ENCODE measurements at regions not wholly inside any gene's neighbourhood (a gene's known extent, or its start where the extent isn't known, plus 50 kb on each side); places are given as distances from the start of the nearest gene placed in this dataset.
A peak's percentile ranks its signal among the peaks of the same experiment; 100 is the strongest.

- H3K4me3 Mint-ChIP-seq (ENCODE audit: unreplicated experiment): no peak overlapping the region
- ChIA-PET CTCF (no interaction called here), POLR2A (no interaction called here)
- no peaks in the 10 kb centered on the region for H3K4me1 Mint-ChIP-seq (ENCODE audit: insufficient read depth, unreplicated experiment)
- H3K36me3 Mint-ChIP-seq (ENCODE audit: insufficient read depth, unreplicated experiment): no peaks in the 10 kb centered on the region
- no peak for TF ChIP-seq CTCF (IDR thresholded peaks at IDR 0.05; ENCODE audit: unreplicated experiment)
- peaks cover 6% of the 10 kb centered on the region for H3K9me3 Mint-ChIP-seq (ENCODE audit: unreplicated experiment)
- BruUV-seq (replicated peaks): no TSS peak
- H3K27me3 Mint-ChIP-seq (ENCODE audit: insufficient read depth, unreplicated experiment): peaks cover 52% of the 10 kb centered on the region
- intact Hi-C loops (cut with micrococcal nuclease): no loop called here
- no peak overlapping the region for H3K27ac Mint-ChIP-seq (ENCODE audit: low read depth, unreplicated experiment)
- DNase-seq (ENCODE audit: unreplicated experiment): no peak
Measured at GRCh38 chrX:46340696-46341095, 204.5 kb downstream of the ZNF674 start.

- no peaks in the 10 kb centered on the region for H3K36me3 Mint-ChIP-seq (ENCODE audit: insufficient read depth, unreplicated experiment)
- H3K4me3 Mint-ChIP-seq (ENCODE audit: unreplicated experiment): no peak overlapping the region
- ChIA-PET CTCF (interaction anchor here (0.6 kb wide), 1 partner anchor 51 kb away, joined by 3 read pairs; no protein-coding TSS in a partner anchor), POLR2A (interaction anchor here (0.7 to 0.8 kb wide), 2 partner anchors 53 to 483 kb away, joined by 3 to 4 read pairs; no protein-coding TSS in a partner anchor)
- DNase-seq (ENCODE audit: unreplicated experiment): peak; percentile 55
- H3K27ac Mint-ChIP-seq (ENCODE audit: low read depth, unreplicated experiment): no peak overlapping the region
- no peak for TF ChIP-seq CTCF (IDR thresholded peaks at IDR 0.05; ENCODE audit: unreplicated experiment)
- H3K9me3 Mint-ChIP-seq (ENCODE audit: unreplicated experiment): peaks cover 12% of the 10 kb centered on the region
- intact Hi-C loops (cut with micrococcal nuclease): no loop called here
- peaks cover 66% of the 10 kb centered on the region for H3K27me3 Mint-ChIP-seq (ENCODE audit: insufficient read depth, unreplicated experiment)
- H3K4me1 Mint-ChIP-seq (ENCODE audit: insufficient read depth, unreplicated experiment): no peaks in the 10 kb centered on the region
- BruUV-seq (replicated peaks): no TSS peak
Measured at GRCh38 chrX:46333550-46333949, 211.7 kb downstream of the ZNF674 start.

- Mint-ChIP-seq H3K27ac (ENCODE audit: low read depth, unreplicated experiment) (peak overlapping the region; percentile 19), H3K27me3 (ENCODE audit: insufficient read depth, unreplicated experiment) (peaks cover 46% of the 10 kb centered on the region), H3K36me3 (ENCODE audit: insufficient read depth, unreplicated experiment) (peaks cover 6% of the 10 kb centered on the region), H3K4me3 (ENCODE audit: unreplicated experiment) (no peak overlapping the region), H3K9me3 (ENCODE audit: unreplicated experiment) (peaks cover 9% of the 10 kb centered on the region), H3K4me1 (ENCODE audit: insufficient read depth, unreplicated experiment) (peaks cover 9% of the 10 kb centered on the region)
- no TSS peak for BruUV-seq (replicated peaks)
- ChIA-PET CTCF (no interaction called here), POLR2A (interaction anchor here (0.7 to 0.8 kb wide), 2 partner anchors 76 to 506 kb away, joined by 3 read pairs; no protein-coding TSS in a partner anchor)
- DNase-seq (ENCODE audit: unreplicated experiment): peak; percentile 45
- TF ChIP-seq CTCF (IDR thresholded peaks at IDR 0.05; ENCODE audit: unreplicated experiment): no peak
- intact Hi-C loops (cut with micrococcal nuclease): no loop called here
Measured at GRCh38 chrX:46330981-46331380, 214.2 kb downstream of the ZNF674 start.

- no peak for DNase-seq (ENCODE audit: unreplicated experiment)
- Mint-ChIP-seq H3K4me3 (ENCODE audit: unreplicated experiment) (no peak overlapping the region), H3K4me1 (ENCODE audit: insufficient read depth, unreplicated experiment) (peaks cover 14% of the 10 kb centered on the region), H3K27ac (ENCODE audit: low read depth, unreplicated experiment) (peak overlapping the region; percentile 19), H3K27me3 (ENCODE audit: insufficient read depth, unreplicated experiment) (peaks cover 42% of the 10 kb centered on the region), H3K36me3 (ENCODE audit: insufficient read depth, unreplicated experiment) (peaks cover 6% of the 10 kb centered on the region), H3K9me3 (ENCODE audit: unreplicated experiment) (peaks cover 5% of the 10 kb centered on the region)
- intact Hi-C loops (cut with micrococcal nuclease): no loop called here
- ChIA-PET CTCF (interaction anchor here (0.8 kb wide), 1 partner anchor 367 kb away, joined by 3 read pairs; no protein-coding TSS in a partner anchor), POLR2A (interaction anchor here (0.7 to 0.8 kb wide), 2 partner anchors 75 to 505 kb away, joined by 3 read pairs; no protein-coding TSS in a partner anchor)
- TF ChIP-seq CTCF (IDR thresholded peaks at IDR 0.05; ENCODE audit: unreplicated experiment): no peak
- BruUV-seq (replicated peaks): no TSS peak
Measured at GRCh38 chrX:46330513-46330912, 214.7 kb downstream of the ZNF674 start.
